ENCODE measurements at regions not wholly inside any gene's neighbourhood (a gene's known extent, or its start where the extent isn't known, plus 50 kb on each side); places are given as distances from the start of the nearest gene placed in this dataset.

GRCh38 chr21:38605236-38605635 is 107.0 kb upstream of the ERG start:
- in situ Hi-C loops (cut with MboI) (no loop called here), intact Hi-C loops (cut with micrococcal nuclease) (no loop called here)
- ATAC-seq (no peak), DNase-seq (ENCODE audit: extremely low read depth in 1 of 4, low spot score in 3 of 4) (no peak), FAIRE-seq (no peak)
- peaks cover 3 to 8% of the 10 kb centered on the region in 2 experiments; a peak in 4 of 5 replicates for H3K27me3 ChIP-seq (ENCODE audit: control insufficient read depth in 2 of 2, insufficient read depth in 2 of 2, low read length in 2 of 2)
- no peak overlapping the region for H2AFZ ChIP-seq (ENCODE audit: low read depth, low read length)
- no peaks in the 10 kb centered on the region for H4K20me1 ChIP-seq (replicated peaks; ENCODE audit: control insufficient read depth, insufficient read depth, low read length)
- H3K4me2 ChIP-seq (ENCODE audit: insufficient read depth, low read length) = no peak overlapping the region
- no peak overlapping the region for H3K9ac ChIP-seq (ENCODE audit: insufficient read depth in 1 of 2, low read depth in 2 of 2, low read length in 2 of 2)
- H3K79me2 ChIP-seq (ENCODE audit: control insufficient read depth, insufficient read depth, low read length) = no peaks in the 10 kb centered on the region
- H3K9me1 ChIP-seq (ENCODE audit: control insufficient read depth, insufficient read depth, low read length) = no peaks in the 10 kb centered on the region
- ChIA-PET CTCF (ENCODE audit: low intra/inter-chr PET ratio) (no interaction called here), POLR2A (no interaction called here)
- H3K27ac ChIP-seq (ENCODE audit: extremely low read depth, low read depth, low read length) = no peak overlapping the region
- H3K36me3 ChIP-seq (ENCODE audit: control insufficient read depth, insufficient read depth, low read length) = no peaks in the 10 kb centered on the region
- WGBS (ENCODE audit: insufficient coverage, low coverage, missing lambda C conversion rate) = 0% methylated on average over 3 of the region's 3 CpGs
- no TSS peak for BruUV-seq (replicated peaks)
- no peaks in the 10 kb centered on the region for H3K9me3 ChIP-seq (replicated peaks; ENCODE audit: control insufficient read depth, insufficient read depth, low read depth, low read length)
- H3K4me3 ChIP-seq = no peak overlapping the region
- TF ChIP-seq DDX20 (tag; IDR thresholded peaks at IDR 0.05; ENCODE audit: low read depth) = no peak
- no peak for TF ChIP-seq HNRNPH1 (optimal IDR thresholded peaks at IDR 0.05; ENCODE audit: low read depth, low read length)
- TF ChIP-seq, protein P1, sequence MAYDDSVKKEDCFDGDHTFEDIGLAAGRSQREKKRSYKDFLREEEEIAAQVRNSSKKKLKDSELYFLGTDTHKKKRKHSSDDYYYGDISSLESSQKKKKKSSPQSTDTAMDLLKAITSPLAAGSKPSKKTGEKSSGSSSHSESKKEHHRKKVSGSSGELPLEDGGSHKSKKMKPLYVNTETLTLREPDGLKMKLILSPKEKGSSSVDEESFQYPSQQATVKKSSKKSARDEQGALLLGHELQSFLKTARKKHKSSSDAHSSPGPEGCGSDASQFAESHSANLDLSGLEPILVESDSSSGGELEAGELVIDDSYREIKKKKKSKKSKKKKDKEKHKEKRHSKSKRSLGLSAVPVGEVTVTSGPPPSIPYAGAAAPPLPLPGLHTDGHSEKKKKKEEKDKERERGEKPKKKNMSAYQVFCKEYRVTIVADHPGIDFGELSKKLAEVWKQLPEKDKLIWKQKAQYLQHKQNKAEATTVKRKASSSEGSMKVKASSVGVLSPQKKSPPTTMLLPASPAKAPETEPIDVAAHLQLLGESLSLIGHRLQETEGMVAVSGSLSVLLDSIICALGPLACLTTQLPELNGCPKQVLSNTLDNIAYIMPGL (CRISPR knock-in tag; IDR thresholded peaks at IDR 0.05) = no peak
- no peak for TF ChIP-seq E2F3 (CRISPR knock-in tag; IDR thresholded peaks at IDR 0.05)
- no peak for TF ChIP-seq SUPT5H (IDR thresholded peaks at IDR 0.05)
- TF ChIP-seq ZNF431 (CRISPR knock-in tag; IDR thresholded peaks at IDR 0.05) = no peak
- no peaks in the 10 kb centered on the region for H3K4me1 ChIP-seq (replicated peaks in 1 of 2; ENCODE audit: control insufficient read depth in 2 of 2, insufficient read depth in 2 of 2, low read length in 2 of 2)
